NCI-H82 (cell line): ENCODE measurements at regions not wholly inside any gene's neighbourhood (a gene's known extent, or its start where the extent isn't known, plus 50 kb on each side); places are given as distances from the start of the nearest gene placed in this dataset.
"Not testable (repeated sequence)": the region's sequence is repeated elsewhere in the genome, so short reads cannot be mapped to it uniquely, and the experiment has no call there.

Experiments used
- DNase-seq: peaks from one replicate; lab custom pipeline; 2025; lab: John Stamatoyannopoulos, UW

DNA sequence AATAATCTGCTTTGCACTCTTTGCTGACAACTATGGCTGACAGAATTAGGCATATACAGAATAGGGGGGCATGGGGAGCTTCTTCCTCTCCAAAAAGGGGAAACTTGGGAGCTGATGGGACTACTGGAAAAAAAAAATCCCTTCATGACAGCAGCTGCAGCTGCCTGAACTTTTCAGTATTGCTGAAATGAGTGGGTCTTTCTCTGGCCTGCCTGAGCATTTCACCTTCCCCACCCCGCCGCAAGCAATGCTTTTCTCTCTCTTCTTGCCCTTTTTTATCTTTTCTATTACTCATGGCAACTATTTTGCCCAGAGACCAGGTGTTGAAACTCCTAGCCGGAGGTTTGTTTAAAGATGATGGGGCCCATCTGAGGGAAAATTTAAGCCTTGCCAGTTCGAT, 244.9 kb downstream of the SEMA3D start:
- DNase-seq: no peak

DNA sequence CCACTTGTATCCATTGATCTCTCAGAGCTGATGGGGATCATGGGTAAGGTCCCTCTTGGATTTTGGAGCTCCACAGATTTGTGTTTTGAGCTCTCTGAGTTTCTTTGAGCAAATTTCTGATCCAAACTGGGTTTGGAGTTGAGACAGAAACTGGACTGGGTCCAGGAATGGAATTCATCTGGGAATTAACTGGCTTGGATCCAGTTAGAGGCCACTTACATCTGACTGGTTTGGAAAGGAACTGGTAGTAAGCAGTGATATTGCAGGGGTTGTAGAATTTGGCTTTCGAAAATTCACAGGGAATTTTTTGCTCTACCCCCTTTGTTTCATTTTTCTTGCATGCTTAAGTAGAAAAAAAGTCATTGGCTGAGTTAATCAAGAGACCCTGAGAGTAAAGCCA, 245.6 kb downstream of the SEMA3D start:
- DNase-seq: no peak

DNA sequence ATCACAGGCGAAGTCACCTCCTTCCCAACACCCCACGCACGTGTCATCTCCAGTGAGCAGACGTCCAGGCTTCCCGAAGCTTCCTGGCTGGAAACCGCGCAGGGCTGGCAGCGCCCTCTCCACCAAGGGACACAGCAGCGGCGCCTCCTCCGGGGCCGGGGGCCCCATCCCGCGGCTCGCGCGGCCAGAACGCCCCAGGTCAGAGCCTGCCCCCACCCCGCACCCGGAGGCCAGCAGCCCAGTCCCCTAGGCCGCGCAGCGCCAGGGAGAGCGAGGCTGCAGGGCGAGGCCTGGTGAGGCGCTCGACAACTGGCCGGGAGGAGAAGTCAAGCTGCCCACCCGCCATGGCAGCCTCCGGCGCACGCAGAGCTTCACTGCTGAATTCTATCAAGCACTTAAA, 247.0 kb downstream of the SEMA3D start:
- DNase-seq: no peak

DNA sequence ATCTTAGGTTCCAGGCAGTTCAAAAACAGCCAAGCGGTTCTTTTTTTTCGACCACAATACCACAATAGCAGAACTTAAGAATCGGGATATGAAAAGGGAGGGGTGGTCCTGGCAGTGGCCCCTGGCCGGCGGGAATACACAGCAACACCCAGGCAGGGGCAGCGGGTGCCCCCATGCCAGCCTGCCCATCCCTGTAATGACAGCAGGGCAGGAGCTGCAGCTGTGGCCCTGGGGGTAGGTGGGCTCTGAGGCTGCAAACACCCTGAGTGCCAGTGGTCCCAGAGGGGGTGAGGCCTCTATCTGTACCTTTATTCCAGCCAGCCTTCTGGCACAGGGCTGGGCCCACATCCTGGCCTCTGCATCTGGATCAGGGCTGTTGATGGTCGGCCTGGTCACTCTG, 247.4 kb downstream of the SEMA3D start:
- DNase-seq: no peak

DNA sequence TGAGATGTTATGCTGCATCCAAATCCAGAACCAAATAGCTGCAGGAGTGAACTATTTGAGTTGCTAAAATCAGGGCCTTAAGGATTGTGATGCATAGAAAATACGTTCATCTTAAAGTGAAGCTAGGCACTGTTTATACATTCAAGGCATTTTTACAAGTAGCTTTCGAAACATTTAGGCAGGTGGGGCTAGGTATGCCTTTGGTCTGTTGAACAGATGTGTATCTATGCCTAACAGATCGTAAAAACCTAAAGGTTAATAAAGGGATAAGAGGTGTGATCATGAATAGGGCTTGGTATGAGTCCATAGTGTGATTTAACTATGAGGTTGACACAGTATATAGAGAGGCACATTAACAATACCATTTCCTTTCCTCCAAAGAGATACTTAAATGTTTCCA, 262.5 kb downstream of the SEMA3D start:
- DNase-seq: no peak

DNA sequence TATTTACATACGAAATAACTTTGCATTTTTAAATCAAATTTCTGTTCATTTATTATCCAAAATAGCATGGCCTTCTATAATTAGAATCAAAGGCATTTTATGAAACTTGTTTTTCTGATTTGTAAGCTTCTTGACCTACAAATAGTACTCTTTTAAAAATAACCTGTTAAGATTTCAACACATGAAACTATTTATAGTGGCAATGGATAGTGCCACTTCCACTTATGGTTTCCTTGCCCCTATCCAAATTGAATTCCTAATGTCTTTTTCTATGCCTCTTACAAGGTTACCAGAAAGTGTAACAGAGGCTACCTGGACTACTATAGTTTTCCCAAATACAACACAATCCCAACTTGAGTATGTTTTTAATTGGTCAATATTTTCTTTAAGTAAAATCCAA, 263.5 kb downstream of the SEMA3D start:
- DNase-seq: no peak

DNA sequence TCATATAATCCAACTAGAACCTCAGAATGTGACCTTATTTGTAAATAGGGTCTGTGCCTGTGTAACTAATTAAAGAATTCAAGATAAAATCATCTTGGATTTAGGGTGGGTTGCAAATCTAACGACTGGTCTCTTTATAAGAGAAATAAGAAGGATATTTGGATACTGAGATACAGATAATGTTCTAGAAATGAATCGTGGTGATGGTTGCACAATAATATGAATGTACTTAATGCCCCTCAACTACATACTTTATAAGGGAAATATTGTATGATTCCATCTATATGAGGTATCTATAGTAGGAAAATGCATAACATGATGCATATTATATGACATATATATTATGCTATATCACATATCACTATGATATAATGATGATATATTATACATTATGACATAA, 265.7 kb downstream of the SEMA3D start:
- no peak for DNase-seq

DNA sequence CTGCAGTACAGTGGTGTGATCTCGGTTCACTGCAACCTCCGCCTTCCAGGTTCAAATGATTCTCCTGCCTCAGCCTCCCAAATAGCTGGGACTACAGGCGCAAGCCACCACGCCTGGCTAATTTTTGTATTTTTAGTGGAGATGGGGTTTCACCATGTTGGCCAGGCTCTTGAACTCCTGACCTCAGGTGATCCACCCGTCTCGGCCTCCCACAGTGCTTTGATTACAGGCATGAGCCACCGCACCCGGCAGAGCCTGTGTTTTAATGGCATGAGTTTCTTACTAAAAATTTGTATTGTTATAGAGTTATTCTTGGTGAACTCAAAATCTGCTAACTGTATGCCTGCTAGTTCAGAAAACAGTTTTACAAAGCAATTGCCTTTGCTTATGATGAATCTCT, 269.9 kb downstream of the SEMA3D start:
- not testable (repeated sequence) for DNase-seq

DNA sequence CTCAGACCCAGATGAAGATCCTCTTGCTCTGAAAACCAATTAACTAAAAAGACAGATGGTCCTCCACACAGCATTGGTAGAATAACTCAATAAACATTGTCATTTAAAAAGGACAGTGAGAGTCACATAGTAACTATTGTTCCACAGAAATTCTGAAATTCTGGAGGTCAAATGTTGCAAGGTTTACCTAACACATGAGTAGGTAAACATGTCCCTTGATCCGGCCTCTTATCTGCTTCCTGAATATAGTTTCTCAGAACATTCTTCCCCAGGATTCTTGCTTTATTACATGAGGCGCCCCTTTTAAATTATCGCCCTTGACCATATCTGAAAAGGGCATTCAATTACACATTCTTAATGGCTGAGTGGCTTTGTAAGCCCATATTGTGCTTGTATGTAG, 270.7 kb downstream of the SEMA3D start:
- peak; percentile 64 for DNase-seq

DNA sequence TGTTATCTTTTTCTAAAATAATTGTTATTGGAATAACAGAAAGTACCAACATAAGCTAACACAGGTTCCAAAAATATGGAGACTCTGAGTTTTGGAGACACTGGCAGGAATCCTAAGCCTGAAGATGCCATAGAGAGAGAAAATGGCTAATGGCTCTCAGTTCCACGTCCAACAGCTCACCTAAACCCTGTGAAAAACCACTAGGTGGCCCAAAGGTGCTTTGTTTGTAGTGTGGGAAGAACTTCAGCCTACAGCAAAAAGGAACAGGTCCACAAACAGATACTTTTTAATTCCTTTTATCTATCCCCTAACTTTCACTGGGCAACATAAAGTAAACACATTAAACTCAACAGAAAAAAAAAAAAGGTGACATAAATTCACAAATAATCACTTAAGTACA, 272.3 kb downstream of the SEMA3D start:
- DNase-seq: peak; percentile 39

DNA sequence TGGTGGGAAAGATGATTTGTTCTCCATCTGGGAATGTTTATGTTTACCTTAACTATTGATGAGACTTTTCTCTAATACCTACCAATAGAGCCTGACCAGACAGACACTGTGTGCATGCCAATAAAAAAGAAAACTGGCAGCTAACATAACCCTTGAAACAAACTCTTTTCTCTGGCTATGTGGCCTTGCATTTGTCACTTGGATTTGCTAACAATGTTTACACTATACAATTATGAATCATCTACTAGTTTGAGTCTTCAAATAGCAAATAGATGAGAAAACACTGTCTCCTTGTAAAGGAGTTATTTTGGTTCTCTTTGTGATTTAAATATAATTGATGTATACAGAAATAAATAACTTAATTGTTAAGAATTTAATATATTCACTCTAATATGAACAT, 273.1 kb downstream of the SEMA3D start:
- DNase-seq: no peak

DNA sequence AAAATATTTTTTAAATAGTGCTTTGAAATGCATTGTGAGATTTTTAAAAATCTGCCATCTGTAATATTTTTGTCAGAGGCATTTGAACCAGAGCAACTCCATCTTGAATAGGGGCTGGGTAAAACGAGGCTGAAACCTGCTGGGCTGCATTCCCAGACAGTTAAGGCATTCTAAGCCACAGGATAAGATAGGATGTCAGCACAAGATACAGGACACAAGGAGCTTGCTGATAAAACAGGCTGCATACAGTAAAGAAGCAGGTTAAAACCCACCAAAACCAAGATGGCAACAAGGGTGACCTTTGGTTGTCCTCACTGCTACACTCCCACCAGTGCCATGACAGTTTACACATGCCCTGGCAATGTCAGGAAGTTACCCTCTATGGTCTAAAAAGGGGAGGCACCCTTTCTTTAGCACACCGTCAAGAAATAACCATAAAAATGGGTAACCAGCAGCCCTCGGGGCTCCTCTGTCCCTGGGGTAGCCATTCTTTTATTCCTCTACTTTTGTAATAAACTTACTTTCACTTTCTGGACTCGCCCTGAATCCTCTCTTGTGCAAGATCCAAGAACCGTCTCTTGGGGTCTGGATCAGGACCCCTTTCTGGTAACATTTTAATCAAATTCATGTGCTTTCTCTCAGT, 273.7 kb downstream of the SEMA3D start:
- no peak for DNase-seq

DNA sequence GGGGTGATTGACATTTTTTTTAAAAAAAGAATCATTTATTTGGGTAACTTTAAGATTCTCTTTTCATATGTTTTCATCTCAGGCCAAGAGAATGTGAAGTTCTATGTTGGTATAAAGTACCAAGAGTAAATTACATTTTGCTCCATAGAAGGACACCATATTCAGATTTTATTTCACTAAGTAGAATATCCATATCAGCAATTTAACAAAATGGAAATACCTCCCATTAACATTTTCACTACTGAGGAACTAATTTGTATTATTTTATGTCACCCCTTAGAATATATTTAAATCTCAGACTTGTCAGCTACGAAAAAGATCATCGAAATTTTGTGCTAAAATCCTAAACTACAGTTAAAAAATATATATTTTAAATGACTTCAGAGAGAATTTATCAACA, 274.3 kb downstream of the SEMA3D start:
- no peak for DNase-seq

DNA sequence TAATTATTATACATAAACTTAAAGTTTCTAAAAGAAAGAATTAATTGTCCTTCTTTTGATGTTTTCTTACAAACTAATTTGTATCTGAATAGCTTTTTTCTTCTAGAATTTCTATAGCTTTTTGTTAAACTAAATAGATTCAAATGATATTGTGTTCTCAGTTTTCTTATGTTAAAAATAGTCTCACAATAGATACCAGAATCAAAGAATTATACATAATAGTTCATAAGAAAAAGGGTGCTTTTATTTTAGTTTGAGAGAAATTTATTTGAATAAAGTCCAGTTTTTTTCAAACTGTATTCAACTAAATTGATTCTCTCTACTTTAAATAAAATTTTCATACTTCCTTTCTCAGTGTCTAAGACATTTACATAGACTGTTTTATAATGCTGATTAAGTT, 274.8 kb downstream of the SEMA3D start:
- no peak for DNase-seq

DNA sequence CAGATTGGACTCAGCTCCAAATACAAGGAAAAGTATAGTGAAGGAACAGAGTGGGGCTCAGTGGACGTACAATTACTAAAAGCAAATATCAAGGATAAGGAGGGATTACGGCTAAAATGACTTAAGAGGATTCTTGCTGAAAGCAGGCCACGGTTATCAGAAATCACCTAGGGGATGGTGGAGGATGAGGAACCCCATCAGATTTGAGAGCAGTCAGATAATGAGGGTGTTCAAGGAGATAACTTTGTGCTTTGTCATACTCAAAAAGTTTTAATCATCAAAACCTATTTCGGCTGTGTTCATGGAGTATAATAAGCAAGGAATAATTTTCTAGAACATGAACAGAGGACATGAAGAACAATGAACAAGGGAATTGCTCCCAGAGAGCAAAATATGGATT, 275.8 kb downstream of the SEMA3D start:
- DNase-seq: peak; percentile 81

DNA sequence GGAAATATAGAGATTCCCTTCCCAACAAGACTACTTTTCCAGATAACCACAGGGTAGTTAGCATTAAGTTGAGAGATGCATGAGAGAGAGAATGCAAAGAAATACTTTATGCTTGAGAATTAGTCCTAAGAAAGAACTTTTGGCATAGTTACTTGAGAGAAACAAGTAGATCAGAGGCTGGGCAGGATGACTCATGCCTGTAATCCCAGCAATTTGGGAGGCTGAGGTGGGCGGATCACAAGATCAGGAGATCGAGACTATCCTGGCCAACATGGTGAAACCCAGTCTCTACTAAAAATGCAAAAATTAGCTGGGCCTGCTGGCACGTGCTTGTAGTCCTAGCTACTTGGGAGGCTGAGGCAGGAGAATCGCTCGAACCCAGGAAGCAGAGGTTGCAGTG, 276.5 kb downstream of the SEMA3D start:
- not testable (repeated sequence) for DNase-seq

DNA sequence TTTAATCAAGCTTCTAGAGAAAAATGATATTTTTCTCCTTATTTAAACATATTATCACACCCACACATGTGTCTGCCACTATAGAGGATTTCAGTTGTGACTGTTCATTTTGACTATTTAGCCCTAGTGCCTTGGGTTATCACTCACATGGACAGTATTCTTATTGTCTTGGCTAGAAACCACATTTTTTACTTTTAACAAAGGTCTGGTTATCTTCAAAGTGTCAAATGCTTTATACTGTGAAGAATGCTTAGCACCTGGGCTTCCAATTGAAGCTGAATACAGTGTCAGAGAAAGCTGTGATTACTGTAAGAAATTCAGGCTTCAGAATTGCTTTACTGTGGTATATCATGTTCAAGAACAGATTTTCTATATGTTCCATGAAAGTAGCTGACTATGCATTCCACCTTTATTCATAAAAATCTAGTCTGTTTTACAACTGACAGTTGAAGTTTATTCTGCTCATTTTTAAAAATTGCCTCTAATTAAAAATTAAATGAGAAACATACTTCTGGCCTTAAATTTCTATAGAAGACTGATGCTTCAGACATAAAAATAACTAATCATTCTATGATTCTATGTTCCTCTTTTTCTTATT, 278.6 kb downstream of the SEMA3D start:
- DNase-seq: no peak

DNA sequence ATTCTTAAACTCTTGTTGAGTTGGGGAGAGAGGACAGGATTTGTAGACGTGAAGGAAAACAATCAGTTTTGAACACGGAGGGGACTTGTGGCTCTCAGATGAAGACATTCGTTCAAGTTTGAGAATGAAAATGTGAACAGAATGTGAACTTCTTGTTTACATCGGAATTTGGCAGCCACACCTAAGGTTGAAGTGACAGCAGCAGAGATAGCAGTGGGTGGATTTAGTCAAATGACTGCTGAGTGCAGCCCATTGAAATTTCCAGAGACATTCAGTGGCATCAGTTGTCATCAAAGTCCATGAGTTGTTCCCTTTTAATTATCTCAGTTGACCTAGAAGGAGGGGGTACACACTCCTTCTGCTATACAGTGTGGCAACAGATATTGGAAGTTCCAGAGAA, 280.0 kb downstream of the SEMA3D start:
- no peak for DNase-seq

DNA sequence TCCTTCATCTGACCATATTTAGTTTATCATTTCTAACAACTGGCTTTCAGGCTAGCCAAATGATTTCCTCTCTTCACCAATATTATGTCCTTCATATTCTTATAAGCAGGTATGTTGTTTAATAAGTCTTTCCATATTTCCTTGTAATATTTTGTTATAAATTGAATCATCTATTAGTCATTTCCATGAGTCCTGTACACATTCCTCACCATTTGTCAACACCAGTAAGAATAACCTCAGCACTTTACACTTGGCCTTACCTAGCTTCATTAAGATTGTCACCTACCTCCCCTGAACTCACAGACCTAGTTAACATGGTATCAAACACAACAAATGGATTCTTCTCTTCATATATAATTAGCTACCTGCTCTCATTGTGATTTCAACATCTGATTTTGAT, 282.3 kb downstream of the SEMA3D start:
- DNase-seq: no peak

DNA sequence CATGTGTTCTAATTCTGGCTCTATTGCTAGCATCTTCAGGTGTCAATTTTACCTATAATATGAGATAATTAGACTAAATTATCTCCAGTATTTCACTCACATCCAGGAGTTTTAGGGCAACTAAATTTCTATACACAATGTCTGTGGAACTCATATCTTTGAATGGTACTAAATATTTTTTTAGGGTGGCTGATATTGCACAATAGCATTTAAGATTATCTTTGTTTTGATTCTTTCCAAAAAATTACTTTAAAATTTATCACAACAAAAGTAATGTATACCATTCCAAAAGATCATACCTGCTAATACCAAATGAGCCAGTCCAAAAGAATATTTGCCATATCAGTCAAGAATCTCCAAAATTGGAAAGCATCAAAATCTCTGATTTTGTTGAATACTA, 285.5 kb downstream of the SEMA3D start:
- DNase-seq: no peak

DNA sequence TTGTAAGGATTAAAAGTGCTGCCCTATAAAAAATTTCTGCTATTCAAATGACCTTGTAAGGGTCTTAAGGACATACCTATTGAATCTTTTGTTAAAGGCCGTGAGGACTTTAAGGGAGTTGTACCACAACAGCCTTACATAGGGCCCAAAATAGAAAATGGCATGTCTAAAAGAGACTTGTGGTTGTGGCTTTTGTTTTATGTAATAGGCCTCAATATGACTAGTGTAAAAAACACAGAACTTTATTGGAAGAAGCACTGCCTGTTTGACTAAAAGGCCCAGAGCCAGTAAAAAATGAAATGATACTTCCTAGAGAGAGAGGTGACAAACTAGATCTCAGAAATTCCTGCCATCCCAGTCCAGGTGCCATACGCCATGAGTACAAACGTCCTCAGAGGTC, 286.6 kb downstream of the SEMA3D start:
- DNase-seq: no peak

DNA sequence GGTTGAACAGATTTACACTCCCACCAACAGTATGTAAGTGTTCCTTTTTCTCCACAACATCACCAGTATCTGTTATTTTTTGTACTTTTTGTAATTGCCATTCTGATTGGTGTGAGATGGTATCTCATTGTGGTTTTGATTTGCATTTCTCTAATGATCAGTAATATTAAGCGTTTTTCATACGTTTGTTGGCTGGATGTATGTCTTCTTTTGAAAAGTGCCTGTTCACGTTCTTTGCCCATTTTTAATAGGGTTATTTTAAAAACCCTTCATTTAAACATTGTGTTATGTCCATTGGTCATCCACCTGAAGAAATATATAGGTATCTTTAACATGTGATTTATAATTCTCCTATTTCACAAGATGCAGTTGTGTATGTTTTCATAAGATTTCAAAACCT, 291.3 kb downstream of the SEMA3D start:
- no peak for DNase-seq

DNA sequence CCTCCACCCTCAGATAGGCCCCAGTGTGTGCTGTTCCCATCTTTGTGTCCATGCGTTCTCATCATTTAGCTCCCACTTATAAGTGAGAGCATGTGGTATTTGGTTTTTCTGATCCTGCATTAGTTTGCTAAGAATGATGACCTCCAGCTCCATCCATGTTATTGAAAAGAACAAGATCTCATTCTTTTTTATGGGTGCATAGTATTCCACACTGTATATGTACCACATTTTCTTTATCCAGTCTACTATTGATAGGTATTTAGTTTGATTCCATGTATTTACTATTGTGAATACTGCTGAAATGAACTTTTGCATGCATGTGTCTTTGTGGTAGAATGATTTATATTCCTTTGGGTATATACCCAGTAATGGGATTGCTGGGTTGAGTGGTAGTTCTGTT, 303.3 kb downstream of the SEMA3D start:
- DNase-seq: not testable (repeated sequence)

DNA sequence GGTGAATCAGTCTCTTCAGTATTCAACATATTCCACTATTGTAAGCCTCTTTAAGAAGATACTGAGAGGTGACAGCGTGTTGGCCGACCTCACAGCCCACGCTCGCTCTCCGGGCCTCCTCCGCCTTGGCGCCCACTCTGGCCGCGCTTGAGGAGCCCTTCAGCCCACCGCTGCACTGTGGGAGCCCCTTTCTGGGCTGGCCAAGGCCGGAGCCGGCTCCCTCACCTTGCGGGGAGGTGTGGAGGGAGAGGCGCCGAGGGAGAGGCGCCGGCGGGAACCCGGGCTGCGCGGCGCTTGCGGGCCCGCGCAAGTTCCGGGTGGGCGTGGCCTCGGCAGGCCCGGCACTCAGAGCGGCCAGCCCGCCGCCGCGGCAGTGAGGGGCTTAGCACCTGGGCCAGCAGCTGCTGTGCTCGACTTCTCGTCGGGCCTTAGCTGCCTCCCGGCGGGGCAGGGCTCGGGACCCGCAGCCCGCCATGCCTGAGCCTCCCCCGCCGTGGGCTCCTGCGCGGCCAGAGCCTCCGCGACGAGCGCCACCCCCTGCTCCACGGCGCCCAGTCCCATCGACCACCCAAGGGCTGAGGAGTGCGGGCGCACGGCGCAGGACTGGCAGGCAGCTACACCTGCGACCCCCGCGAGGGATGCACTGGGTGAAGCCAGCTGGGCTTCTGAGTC, 306.4 kb downstream of the SEMA3D start:
- not testable (repeated sequence) for DNase-seq
